HL-60 (cell line): ENCODE measurements at regions not wholly inside any gene's neighbourhood (a gene's known extent, or its start where the extent isn't known, plus 50 kb on each side); places are given as distances from the start of the nearest gene placed in this dataset.
"Not testable (repeated sequence)": the region's sequence is repeated elsewhere in the genome, so short reads cannot be mapped to it uniquely, and the experiment has no call there.

Source experiments
- DNase-seq, 2 experiments: peaks; one replicate each; pipeline ENCODE4 v3.0.0-alpha.2; 2010 to 2020; ENCODE audit warnings: low read depth in 1 of 2, low spot score in 1 of 2
- H3K27ac ChIP-seq: fragments of 250-450 bp; sonication (Bioruptor Pico); replicated peaks from 2 replicates; pipeline ENCODE4 v1.5.1; 2020; ENCODE audit warnings: mild to moderate bottlenecking, moderate library complexity
- H3K27me3 ChIP-seq: fragments of 250-450 bp; sonication (Bioruptor Pico); 2 replicates; pipeline ENCODE4 v1.5.1; 2021; ENCODE audit warnings: mild to moderate bottlenecking, moderate library complexity; ENCODE audit not compliant: insufficient read depth, poor library complexity, severe bottlenecking
- H3K4me3 ChIP-seq: replicated peaks from 2 replicates; pipeline ENCODE4 v1.5.1; 2011; ENCODE audit warnings: mild to moderate bottlenecking, control low read depth, low read length; ENCODE audit not compliant: insufficient read depth
- GABPA ChIP-seq: IDR thresholded peaks from 2 replicates; pipeline ENCODE4 v1.6.1; 2012; ENCODE audit warnings: low read depth
- POLR2AphosphoS5 ChIP-seq: IDR thresholded peaks from 2 replicates; pipeline ENCODE4 v1.6.1; 2012; ENCODE audit warnings: low read depth
- SPI1 ChIP-seq: IDR thresholded peaks from 2 replicates; pipeline ENCODE4 v1.6.1; 2012; ENCODE audit warnings: low read depth, mild to moderate bottlenecking, borderline replicate concordance
- TF ChIP-seq, protein P1 (sequence below): IDR thresholded peaks from 2 replicates; pipeline ENCODE4 v1.6.1; 2012; ENCODE audit warnings: low read depth; ENCODE audit not compliant: insufficient replicate concordance
- TF ChIP-seq, protein P2 (sequence below): IDR thresholded peaks from one replicate; pipeline ENCODE4 v1.5.1; 2011; ENCODE audit warnings: low read length, control low read depth, inconsistent platforms; ENCODE audit not compliant: insufficient read depth

DNA sequence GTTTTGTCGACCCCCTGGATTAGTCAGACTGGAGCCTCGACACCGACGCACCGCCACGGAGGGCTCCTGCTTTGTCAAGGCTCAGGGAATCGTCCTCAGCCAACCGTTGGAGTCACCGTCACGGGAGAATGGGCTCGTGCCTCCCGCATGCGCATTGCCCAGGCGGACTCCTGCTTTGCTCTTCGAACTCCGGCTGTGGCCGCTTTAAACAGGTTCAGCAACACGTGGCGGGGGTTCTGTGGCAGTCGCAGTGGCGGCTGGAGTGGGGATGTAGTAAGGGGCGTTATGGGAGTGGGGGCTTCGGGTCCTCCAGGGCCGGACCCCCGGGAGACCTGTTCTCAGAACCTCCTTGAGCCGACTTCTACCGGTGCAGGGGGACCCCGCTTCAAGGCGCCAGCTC lies 554.7 kb upstream of the ZNF337 start:
- not testable (repeated sequence) for DNase-seq, H3K27ac ChIP-seq, H3K4me3 ChIP-seq, H3K27me3 ChIP-seq

DNA sequence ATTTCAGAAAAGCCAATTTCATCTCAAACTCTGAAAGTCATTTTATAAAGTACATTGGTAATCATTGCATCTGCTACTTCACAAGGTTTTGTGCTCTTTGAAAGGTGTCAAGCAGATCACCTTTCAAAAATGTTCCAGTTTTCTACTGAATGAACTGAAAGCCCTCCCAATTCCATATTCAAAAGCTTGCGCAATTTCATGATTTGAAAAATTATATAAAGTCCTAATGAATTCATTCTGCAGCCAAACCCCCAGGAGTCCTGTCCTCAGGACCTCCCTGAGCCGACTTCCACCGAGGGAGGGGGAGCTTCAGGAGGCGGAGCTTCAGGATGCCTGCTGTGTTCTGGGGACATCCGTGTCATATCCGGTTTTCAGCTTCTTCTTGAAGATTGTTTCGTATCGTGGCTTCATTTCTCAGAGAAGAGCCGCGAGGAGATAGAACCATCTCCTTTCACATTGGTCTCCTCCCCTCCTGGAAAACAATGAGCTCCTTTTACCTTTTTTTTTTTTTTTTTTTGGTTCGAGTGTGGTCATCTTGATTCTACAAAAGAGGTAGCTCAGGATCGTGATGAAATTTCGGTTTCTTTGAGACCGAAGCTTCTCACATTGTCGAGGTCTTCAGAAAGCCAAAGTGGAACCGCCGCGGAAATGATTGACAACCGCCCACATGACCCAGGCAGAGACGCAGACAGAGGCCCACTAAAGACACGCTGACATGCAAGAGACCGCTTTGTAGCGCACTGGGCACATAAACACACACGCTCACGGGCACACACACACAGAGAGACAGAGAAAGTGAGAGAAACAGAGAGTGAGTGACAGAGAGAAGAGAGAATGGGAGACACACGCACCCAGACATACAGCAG lies 553.8 kb upstream of the ZNF337 start:
- H3K27me3 ChIP-seq, DNase-seq, H3K27ac ChIP-seq, H3K4me3 ChIP-seq: not testable (repeated sequence)

DNA sequence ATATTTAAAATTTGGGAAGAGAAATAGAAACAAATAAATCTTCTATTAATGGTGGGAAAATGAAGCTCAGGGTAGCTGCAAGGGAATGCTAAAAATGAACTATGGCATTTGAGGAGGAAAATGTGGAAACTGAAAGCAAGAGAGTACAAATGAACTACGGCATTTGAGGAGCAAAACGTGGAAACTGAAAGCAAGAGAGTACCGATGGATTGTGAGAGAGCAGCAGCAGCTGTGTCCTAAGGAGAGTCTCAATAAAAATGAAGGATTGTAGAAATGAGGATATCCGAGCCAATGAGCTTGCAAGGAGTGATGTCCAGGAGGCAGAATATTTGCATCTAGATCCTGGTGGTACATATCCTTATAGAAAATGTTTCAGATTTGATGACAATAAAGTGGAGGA lies 547.1 kb upstream of the ZNF337 start:
- Histone ChIP-seq H3K27me3 (no peaks in the 10 kb centered on the region), H3K4me3 (no peak overlapping the region), H3K27ac (no peak overlapping the region)
- TF ChIP-seq, protein P1, sequence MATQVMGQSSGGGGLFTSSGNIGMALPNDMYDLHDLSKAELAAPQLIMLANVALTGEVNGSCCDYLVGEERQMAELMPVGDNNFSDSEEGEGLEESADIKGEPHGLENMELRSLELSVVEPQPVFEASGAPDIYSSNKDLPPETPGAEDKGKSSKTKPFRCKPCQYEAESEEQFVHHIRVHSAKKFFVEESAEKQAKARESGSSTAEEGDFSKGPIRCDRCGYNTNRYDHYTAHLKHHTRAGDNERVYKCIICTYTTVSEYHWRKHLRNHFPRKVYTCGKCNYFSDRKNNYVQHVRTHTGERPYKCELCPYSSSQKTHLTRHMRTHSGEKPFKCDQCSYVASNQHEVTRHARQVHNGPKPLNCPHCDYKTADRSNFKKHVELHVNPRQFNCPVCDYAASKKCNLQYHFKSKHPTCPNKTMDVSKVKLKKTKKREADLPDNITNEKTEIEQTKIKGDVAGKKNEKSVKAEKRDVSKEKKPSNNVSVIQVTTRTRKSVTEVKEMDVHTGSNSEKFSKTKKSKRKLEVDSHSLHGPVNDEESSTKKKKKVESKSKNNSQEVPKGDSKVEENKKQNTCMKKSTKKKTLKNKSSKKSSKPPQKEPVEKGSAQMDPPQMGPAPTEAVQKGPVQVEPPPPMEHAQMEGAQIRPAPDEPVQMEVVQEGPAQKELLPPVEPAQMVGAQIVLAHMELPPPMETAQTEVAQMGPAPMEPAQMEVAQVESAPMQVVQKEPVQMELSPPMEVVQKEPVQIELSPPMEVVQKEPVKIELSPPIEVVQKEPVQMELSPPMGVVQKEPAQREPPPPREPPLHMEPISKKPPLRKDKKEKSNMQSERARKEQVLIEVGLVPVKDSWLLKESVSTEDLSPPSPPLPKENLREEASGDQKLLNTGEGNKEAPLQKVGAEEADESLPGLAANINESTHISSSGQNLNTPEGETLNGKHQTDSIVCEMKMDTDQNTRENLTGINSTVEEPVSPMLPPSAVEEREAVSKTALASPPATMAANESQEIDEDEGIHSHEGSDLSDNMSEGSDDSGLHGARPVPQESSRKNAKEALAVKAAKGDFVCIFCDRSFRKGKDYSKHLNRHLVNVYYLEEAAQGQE = no peak
- TF ChIP-seq GABPA (no peak), POLR2AphosphoS5 (no peak), SPI1 (no peak)
- TF ChIP-seq, protein P2, sequence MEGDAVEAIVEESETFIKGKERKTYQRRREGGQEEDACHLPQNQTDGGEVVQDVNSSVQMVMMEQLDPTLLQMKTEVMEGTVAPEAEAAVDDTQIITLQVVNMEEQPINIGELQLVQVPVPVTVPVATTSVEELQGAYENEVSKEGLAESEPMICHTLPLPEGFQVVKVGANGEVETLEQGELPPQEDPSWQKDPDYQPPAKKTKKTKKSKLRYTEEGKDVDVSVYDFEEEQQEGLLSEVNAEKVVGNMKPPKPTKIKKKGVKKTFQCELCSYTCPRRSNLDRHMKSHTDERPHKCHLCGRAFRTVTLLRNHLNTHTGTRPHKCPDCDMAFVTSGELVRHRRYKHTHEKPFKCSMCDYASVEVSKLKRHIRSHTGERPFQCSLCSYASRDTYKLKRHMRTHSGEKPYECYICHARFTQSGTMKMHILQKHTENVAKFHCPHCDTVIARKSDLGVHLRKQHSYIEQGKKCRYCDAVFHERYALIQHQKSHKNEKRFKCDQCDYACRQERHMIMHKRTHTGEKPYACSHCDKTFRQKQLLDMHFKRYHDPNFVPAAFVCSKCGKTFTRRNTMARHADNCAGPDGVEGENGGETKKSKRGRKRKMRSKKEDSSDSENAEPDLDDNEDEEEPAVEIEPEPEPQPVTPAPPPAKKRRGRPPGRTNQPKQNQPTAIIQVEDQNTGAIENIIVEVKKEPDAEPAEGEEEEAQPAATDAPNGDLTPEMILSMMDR = no peak
- DNase-seq = no peak

DNA sequence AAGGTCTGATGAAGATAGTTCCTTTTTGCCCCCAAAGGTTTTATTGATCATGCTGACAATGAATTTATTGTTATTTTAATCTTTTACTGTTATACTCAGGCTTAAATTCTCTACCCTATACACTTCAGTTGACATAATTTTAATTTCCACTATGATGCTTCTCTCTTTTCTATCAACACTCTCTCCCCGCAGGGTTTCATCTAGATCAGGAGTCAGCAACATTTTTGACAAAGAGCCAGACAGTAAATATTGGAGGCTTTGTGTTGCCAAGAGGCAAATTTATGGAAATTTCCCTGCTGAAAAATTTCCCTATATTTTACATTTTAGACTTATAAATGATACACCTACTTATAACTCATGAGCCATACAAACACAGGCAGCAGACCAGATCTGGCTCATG lies 524.0 kb upstream of the ZNF337 start:
- H3K27me3 ChIP-seq, H3K27ac ChIP-seq, DNase-seq, H3K4me3 ChIP-seq: not testable (repeated sequence)

DNA sequence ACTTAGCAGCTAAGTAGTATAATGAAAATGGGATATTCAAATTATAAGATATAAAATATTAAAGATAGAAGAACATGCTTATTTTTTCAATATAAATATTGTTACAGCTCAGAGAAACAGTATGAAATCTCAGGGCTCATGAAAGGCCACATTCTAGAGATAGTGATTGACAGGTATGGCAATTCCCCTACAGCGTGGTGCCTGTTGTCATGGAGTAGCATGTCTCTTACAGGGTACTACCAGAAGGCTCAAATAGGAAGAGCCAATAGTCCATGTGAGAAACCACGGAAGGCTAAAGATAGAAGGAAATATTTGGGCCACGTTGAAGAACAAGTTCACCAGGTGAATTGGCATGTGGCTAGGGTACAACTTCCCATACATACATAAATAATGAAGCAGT lies 522.9 kb upstream of the ZNF337 start:
- DNase-seq = not testable (repeated sequence)

DNA sequence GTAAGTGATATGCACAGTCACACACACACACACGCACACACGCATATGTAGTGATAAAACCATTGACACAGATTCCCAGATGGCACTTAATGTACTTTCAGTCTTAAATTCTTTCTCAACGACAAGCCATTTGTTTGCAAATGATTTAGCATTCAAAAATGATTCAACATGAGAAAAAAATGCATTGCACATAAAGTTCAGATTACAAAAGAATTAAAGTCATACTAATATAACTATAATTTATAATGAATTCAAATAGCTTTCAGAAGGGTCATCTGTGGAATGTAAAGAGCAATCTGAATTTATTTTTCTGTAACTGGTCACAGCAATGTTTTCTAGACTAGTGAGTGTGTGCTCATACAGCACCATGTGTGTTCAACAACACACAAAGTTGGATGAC lies 521.6 kb upstream of the ZNF337 start:
- Histone ChIP-seq H3K4me3 (no peak overlapping the region), H3K27me3 (peaks cover 2% of the 10 kb centered on the region), H3K27ac (no peak overlapping the region)
- TF ChIP-seq, protein P1 = no peak
- TF ChIP-seq, protein P2 = no peak
- TF ChIP-seq SPI1 = no peak
- no peak for DNase-seq

More for the DNA sequence above, 522.9 kb upstream of the ZNF337 start:
- H3K27ac ChIP-seq, H3K27me3 ChIP-seq, H3K4me3 ChIP-seq: not testable (repeated sequence)
